IgD-negative memory B cell (primary cell): ENCODE measurements at regions not wholly inside any gene's neighbourhood (a gene's known extent, or its start where the extent isn't known, plus 50 kb on each side); places are given as distances from the start of the nearest gene placed in this dataset.
A peak's percentile ranks its signal among the peaks of the same experiment; 100 is the strongest.
"Not testable (repeated sequence)": the region's sequence is repeated elsewhere in the genome, so short reads cannot be mapped to it uniquely, and the experiment has no call there.

ENCODE experiments used
- H3K27ac Mint-ChIP-seq, 3 donors: one replicate each; pipeline ENCODE4 v1.8.0; 2020 to 2022; ENCODE audit warnings: mild to moderate bottlenecking in 3 of 3, mixed read lengths in 3 of 3, moderate library complexity in 1 of 3
- H3K27me3 Mint-ChIP-seq: one replicate; pipeline ENCODE4 v1.8.0; 2021; ENCODE audit warnings: mixed read lengths
- H3K36me3 Mint-ChIP-seq: one replicate; pipeline ENCODE4 v1.8.0; 2020; ENCODE audit warnings: mild to moderate bottlenecking, mixed read lengths
- H3K4me1 Mint-ChIP-seq, 3 donors: one replicate each; pipeline ENCODE4 v1.8.0; 2020 to 2022; ENCODE audit warnings: mixed read lengths in 3 of 3, mild to moderate bottlenecking in 1 of 3
- H3K4me3 Mint-ChIP-seq, 4 donors: one replicate each; pipeline ENCODE4 v1.8.0; 2020 to 2022; ENCODE audit warnings: mild to moderate bottlenecking in 4 of 4, mixed read lengths in 4 of 4, moderate library complexity in 3 of 4
- H3K9me3 Mint-ChIP-seq, 3 donors: one replicate each; pipeline ENCODE4 v1.8.0; 2020 to 2021; ENCODE audit warnings: mixed read lengths in 3 of 3, mild to moderate bottlenecking in 1 of 3

DNA sequence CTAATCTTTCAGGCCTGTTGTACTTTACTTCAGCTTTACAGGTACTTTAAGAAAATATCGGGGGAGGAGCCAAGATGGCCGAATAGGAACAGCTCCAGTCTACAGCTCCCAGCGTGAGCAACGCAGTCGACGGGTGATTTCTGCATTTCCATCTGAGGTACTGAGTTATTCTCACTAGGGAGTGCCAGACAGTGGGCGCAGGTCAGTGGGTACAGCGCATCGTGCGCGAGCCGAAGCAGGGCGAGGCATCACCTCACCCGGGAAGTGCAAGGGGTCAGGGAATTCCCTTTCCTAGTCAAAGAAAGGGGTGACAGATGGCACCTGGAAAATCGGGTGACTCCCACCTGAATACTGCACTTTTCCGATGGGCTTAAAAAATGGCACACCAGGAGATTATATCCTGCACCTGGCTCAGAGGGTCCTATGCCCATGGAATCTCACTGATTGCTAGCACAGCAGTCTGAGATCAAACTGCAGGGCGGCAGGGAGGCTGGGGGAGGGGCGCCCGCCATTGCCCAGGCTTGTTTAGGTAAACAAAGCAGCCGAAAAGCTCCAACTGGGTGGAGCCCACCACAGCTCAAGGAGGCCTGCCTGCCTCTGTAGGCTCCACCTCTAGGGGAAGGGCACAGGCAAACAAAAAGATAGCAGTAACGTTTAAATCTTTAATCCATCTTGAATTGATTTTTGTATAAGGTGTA is 1185.4 kb upstream of the LRRN3 start:
- not testable (repeated sequence) for H3K27me3 Mint-ChIP-seq, H3K4me1 Mint-ChIP-seq, H3K36me3 Mint-ChIP-seq, H3K9me3 Mint-ChIP-seq, H3K4me3 Mint-ChIP-seq
- peak overlapping the region in 1 of 3 donors; percentile 67 for H3K27ac Mint-ChIP-seq

DNA sequence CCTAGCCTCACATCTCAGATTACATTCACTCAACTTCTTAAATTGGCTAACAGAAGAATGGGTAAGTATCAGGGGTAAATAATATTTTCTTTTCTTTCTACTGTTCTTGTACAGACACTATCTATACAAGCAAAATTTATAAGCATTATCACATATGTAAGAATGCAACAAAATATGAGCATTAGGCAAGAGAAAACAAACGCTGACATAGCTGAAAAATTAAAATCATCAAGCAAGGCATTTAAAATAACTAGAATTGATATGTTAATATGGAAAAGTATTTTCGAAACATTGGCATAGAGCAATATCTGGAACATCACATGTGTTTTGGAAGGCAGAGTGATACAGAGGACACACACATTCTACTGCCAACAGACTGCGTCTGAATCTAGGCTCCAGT is 1175.3 kb upstream of the LRRN3 start:
- peaks cover 0 to 4% (median under 1%) of the 10 kb centered on the region in 3 donors for H3K9me3 Mint-ChIP-seq
- no peaks in the 10 kb centered on the region for H3K4me1 Mint-ChIP-seq

DNA sequence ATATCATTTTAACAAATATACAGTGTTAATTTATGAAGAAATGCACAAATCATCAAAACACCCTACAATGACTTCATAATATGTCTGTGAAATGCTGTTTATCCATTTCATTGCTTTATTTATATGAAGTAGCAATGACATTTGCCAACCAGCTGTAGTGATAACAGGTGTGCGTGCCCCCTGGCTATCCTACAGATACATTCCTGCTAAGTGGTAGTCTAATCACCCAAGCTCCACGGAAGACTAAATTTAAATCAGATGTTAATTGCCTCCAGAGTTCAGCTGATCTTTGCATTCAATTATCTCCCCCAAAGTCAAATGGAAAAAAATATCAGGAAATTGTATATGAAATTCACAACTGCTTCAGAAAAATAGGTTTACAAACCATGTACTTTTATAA is 1164.2 kb upstream of the LRRN3 start:
- Mint-ChIP-seq H3K4me3 (no peak overlapping the region), H3K9me3 (peaks cover 2 to 5% (median 2%) of the 10 kb centered on the region in 3 donors), H3K27ac (no peak overlapping the region), H3K36me3 (peaks cover 3% of the 10 kb centered on the region), H3K27me3 (no peaks in the 10 kb centered on the region), H3K4me1 (no peaks in the 10 kb centered on the region)

More for the DNA sequence above, 1175.3 kb upstream of the LRRN3 start:
- no peak overlapping the region for H3K4me3 Mint-ChIP-seq
- no peak overlapping the region for H3K27ac Mint-ChIP-seq
- no peaks in the 10 kb centered on the region for H3K27me3 Mint-ChIP-seq
- H3K36me3 Mint-ChIP-seq = no peaks in the 10 kb centered on the region

DNA sequence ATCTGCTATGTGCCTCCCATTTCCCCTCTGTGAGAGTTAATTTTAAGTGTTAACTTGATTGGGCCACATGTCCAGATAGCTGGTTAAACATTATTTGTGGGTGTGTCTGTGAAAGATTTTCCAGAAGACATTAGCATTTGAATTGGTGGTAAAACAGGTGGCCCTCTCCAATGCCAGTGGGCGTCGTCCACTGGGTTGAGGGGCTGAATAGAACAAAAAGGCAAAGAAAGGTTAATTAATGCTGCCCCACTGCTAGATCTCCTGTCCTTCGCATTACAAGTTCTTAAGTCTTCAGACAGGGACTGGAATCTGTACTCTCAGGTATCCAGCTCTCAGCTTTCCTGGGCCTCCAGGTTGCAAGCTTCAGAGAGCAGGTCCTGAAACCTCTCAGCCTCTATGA is 1160.9 kb upstream of the LRRN3 start:
- Mint-ChIP-seq H3K9me3 (peaks cover 0 to 5% (median 2%) of the 10 kb centered on the region in 3 donors), H3K27me3 (no peaks in the 10 kb centered on the region), H3K27ac (no peak overlapping the region), H3K4me3 (no peak overlapping the region), H3K36me3 (no peaks in the 10 kb centered on the region), H3K4me1 (no peaks in the 10 kb centered on the region)

DNA sequence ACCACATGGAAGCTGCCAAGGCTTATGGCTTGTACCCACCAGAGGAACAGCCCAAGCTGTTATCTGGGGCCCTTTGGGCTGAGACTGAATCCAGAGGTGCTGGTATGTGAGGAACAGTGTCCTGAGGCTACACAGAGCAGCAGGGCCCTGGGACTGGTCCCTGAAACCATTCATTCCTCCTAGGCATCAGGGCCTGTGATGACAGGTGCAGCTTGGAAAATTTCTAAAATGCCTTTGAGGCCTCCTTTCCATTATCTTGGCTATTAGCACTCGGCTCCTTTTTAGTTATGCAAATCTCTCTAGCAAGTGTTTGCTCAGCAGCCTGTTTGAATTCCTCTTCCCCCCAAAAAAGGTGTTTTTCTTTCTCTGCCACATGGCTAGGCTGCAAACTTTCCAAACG is 1151.7 kb upstream of the LRRN3 start:
- Mint-ChIP-seq H3K36me3 (no peaks in the 10 kb centered on the region), H3K4me1 (no peaks in the 10 kb centered on the region), H3K27me3 (no peaks in the 10 kb centered on the region), H3K9me3 (peaks cover 2 to 16% (median 2%) of the 10 kb centered on the region in 3 donors), H3K27ac (no peak overlapping the region), H3K4me3 (no peak overlapping the region)

DNA sequence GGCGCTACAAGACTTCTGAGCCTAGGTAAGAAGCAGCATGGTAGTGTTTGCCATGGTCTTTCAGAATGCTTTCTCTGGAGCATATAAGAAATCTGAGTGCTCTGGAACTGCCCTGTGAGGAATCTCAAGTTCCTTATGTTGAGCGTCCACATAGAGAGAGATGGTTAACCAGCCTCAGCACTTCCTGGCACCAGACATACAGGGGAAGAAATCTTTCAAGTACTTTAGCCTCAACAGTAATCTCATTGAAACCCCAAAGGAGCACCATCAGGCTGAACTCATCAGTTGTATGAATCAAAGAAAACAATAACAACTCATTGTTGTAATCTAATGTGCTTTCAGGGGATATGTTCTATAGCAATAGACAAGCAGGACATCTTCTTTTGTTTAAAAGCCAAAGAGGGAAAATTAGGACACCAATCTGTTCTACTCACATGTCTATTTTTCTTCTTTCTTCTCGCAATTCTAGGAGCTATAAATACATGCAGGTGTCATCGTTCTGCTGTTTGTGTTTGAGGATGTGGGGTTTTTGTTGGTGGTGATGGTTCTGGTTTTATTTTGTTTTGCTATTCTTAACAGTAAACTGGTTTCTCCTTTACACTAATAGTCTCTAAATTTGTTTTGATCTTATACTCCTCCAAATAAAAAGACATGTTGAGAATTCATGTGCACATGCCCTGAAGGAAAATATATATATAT is 1145.0 kb upstream of the LRRN3 start:
- H3K36me3 Mint-ChIP-seq = no peaks in the 10 kb centered on the region
- peaks cover 0 to 2% (median 0%) of the 10 kb centered on the region in 3 donors for H3K4me1 Mint-ChIP-seq
- peaks cover 0 to 7% (median 3%) of the 10 kb centered on the region in 3 donors for H3K9me3 Mint-ChIP-seq
- H3K27ac Mint-ChIP-seq = no peak overlapping the region
- no peak overlapping the region for H3K4me3 Mint-ChIP-seq
- H3K27me3 Mint-ChIP-seq = no peaks in the 10 kb centered on the region

DNA sequence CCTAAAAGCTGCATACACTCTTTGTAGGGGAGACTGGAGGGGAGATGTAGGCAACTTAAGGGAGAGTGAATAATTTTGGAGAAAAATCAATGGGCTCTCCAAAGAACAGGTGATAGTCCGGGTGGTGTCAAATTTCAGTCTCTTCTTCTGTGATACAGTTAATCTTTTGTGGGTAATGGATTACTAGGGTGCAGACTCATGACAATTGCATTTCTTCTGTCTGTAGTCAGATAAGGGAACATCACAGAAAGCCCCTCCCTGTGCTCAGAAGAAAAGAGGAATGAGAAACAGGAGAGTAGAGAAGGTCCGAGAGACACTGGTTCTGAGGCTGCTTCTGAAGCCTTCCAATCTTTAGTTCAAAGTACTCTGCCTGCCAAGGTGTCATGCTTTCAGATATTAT is 1140.7 kb upstream of the LRRN3 start:
- H3K9me3 Mint-ChIP-seq = peaks cover 0 to 6% (median 5%) of the 10 kb centered on the region in 3 donors
- no peak overlapping the region for H3K27ac Mint-ChIP-seq
- H3K36me3 Mint-ChIP-seq = peaks cover 3% of the 10 kb centered on the region
- no peak overlapping the region for H3K4me3 Mint-ChIP-seq
- H3K4me1 Mint-ChIP-seq = peaks cover 0 to 2% (median 0%) of the 10 kb centered on the region in 3 donors
- H3K27me3 Mint-ChIP-seq = no peaks in the 10 kb centered on the region

DNA sequence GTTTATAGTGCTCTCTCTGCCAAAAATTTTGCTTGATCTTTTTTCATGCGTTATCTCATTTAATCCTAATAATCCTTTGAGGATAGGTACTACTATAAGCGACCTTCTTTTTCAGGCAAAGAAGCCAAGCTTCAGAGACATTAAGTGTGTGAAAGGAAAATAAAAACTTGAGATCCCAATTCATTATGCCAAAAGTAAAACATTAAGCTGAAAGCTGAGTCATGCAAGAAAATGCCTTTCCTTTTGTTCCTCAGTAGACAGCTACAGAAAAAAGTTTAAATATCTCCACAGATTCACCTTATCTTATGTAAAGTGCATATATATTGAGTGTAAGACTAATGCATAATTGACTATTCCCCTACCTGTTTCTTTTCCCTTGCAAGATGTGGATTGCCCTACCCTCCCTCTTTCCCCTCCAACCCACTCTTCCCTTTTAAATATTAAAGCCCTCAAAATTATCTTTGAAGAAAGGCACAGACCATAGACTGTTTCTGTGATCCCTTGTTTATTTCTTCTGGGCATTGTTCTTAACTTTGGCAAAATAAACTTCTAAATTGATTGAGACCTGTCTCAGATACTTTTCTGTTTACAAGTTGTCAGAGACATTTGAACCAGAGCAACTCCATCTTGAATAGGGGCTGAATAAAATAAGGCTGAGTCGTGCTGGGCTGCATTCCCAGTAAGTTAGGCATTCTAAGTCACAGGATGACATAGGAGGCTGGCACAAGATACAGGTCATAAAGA is 1139.9 kb upstream of the LRRN3 start:
- no peak overlapping the region for H3K27ac Mint-ChIP-seq
- peaks cover 3% of the 10 kb centered on the region for H3K36me3 Mint-ChIP-seq
- peaks cover 0 to 2% (median 0%) of the 10 kb centered on the region in 3 donors for H3K4me1 Mint-ChIP-seq
- no peaks in the 10 kb centered on the region for H3K27me3 Mint-ChIP-seq
- no peak overlapping the region for H3K4me3 Mint-ChIP-seq
- peaks cover 0 to 6% (median 5%) of the 10 kb centered on the region in 3 donors for H3K9me3 Mint-ChIP-seq

DNA sequence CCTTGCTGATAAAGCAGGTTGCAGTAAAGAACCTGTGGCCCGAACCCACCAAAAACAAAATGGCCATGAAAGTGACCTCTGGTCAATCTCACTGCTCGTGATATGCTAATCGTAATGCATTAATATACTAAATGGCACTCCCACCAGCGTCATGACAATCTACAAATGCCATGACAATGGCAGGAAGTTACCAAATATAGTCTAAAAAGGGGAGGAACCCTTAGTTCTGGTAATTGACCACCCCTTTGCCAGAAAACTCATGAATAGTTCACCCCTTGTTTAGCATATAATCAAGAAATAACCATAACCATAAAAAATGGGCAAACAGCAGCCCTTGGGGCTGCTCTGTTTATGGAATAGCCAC is 1139.4 kb upstream of the LRRN3 start:
- Mint-ChIP-seq H3K4me1 (peaks cover 0 to 2% (median 0%) of the 10 kb centered on the region in 3 donors), H3K9me3 (peaks cover 0 to 6% (median 5%) of the 10 kb centered on the region in 3 donors), H3K36me3 (peaks cover 3% of the 10 kb centered on the region), H3K27ac (no peak overlapping the region), H3K4me3 (no peak overlapping the region), H3K27me3 (no peaks in the 10 kb centered on the region)

DNA sequence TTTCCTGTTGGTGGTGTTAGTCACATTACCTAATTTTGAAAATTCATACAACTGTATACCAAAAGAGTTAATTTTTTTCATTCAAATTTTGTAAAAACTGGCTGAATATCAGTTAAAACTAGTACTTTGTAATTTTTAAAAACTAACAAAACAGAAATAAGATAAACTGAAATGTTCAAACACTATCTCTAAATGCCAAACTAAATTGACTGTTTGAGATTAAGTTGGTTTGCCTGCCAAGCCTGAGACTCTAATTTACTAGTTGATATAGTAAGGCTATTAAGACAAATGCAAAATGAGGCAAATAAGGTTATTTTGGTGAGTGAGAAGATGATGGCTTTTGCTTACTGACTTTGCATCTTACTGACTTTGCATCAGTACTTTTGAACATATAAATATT is 1134.9 kb upstream of the LRRN3 start:
- Mint-ChIP-seq H3K27me3 (no peaks in the 10 kb centered on the region), H3K4me1 (no peaks in the 10 kb centered on the region), H3K36me3 (peaks cover 3% of the 10 kb centered on the region), H3K9me3 (peaks cover 0 to 6% (median 2%) of the 10 kb centered on the region in 3 donors), H3K4me3 (no peak overlapping the region), H3K27ac (no peak overlapping the region)

DNA sequence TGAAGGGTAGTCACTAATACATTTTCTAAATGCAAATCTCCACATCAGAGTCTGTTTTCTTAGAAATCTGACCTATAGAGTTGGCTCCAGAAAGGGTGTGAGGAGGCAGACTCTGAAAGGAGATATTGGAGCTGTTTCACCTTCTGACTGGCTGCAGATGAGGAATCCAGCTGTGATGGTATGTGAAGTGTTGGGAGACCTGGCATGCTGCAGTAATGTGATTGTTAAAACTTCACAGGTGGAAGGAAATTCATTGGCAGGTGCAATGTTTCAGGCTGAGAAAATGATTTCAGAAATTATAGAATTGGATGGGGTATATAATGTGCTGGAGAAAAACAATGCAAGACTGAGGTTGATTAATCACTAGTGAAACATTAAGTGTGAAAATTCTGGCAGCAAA is 1134.0 kb upstream of the LRRN3 start:
- H3K36me3 Mint-ChIP-seq = peaks cover 3% of the 10 kb centered on the region
- peaks cover 0 to 6% (median 2%) of the 10 kb centered on the region in 3 donors for H3K9me3 Mint-ChIP-seq
- H3K27me3 Mint-ChIP-seq = no peaks in the 10 kb centered on the region
- no peak overlapping the region for H3K27ac Mint-ChIP-seq
- no peak overlapping the region for H3K4me3 Mint-ChIP-seq
- no peaks in the 10 kb centered on the region for H3K4me1 Mint-ChIP-seq

DNA sequence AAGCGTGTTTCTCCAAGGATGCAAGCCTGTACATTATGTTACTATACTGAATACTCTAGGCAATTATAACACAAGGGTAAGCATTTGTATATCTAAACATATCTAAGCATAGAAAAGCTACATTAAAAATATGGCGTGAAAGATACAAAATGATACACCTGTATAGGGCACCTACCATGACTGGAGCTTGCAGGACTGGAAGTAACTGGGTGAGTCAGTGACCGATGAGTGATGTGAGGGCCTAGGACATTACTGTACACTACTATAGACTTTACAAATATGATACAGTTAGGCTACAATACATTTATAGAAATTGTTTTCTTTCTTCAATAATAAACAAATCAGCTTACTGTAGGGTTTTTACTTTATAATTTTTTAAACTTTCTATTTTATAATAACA is 1127.2 kb upstream of the LRRN3 start:
- no peak overlapping the region for H3K27ac Mint-ChIP-seq
- no peaks in the 10 kb centered on the region for H3K36me3 Mint-ChIP-seq
- H3K27me3 Mint-ChIP-seq = no peaks in the 10 kb centered on the region
- no peaks in the 10 kb centered on the region for H3K9me3 Mint-ChIP-seq
- no peak overlapping the region for H3K4me3 Mint-ChIP-seq
- no peaks in the 10 kb centered on the region for H3K4me1 Mint-ChIP-seq

DNA sequence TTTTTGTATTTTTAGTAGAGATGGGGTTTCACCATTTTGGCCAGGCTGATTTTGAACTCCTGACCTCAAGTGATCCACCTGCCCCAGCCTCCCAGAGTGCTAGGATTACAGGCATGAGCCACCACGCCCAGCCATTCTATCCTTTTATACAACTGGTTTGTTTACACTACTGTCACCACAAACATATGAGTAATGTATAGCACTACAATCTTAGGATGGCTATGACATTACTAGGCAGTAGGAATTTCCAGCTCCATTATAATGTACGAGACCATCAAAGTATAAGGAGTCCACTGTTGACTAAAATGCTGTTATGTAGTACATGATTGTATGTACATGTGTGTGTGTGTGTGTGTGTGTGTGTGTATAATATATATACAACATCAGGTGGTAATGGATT is 1126.1 kb upstream of the LRRN3 start:
- H3K27ac Mint-ChIP-seq = no peak overlapping the region
- H3K36me3 Mint-ChIP-seq = no peaks in the 10 kb centered on the region
- H3K4me1 Mint-ChIP-seq = no peaks in the 10 kb centered on the region
- H3K4me3 Mint-ChIP-seq = no peak overlapping the region
- no peaks in the 10 kb centered on the region for H3K9me3 Mint-ChIP-seq
- H3K27me3 Mint-ChIP-seq = no peaks in the 10 kb centered on the region

DNA sequence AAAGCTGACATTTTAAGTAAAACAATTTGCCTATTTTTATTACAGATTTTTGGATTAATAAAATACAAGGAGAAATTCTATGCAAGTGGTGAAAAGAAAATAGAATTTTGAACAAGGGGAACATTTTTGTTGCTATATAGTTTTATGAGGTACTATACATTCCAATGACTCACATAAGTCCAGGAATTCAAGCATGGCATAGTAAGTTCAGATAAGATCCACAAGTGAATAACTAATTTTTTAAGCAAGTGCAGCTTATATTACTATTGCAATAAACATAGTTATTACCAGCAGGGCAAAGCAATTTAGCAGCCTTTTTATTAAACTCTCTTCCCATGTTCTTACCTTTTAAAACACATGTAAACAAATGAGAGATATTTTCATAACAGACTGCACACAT is 1123.5 kb upstream of the LRRN3 start:
- no peaks in the 10 kb centered on the region for H3K27me3 Mint-ChIP-seq
- no peak overlapping the region for H3K4me3 Mint-ChIP-seq
- H3K4me1 Mint-ChIP-seq = no peaks in the 10 kb centered on the region
- H3K36me3 Mint-ChIP-seq = no peaks in the 10 kb centered on the region
- H3K9me3 Mint-ChIP-seq = peaks cover 2 to 3% (median 2%) of the 10 kb centered on the region in 3 donors
- no peak overlapping the region for H3K27ac Mint-ChIP-seq

DNA sequence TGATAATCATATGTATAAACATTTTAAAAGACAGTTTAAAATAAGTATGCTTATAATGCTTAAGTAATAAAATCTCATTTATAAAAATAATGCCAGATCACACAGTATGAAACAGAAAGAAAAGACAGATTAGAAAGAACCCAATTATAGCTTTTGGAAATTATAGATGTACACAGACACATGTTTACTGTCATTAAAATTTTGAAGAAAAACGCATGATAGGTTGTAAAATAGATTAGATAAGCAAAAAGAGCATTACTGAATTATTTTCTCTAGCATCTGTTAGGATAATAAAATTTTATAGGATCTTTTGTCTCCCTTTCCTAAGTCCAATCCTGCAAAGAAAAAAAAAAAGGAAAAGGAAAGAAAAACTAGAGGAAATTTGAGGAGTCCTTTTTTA is 1107.3 kb upstream of the LRRN3 start:
- Mint-ChIP-seq H3K27me3 (no peaks in the 10 kb centered on the region), H3K4me3 (no peak overlapping the region), H3K4me1 (no peaks in the 10 kb centered on the region), H3K27ac (no peak overlapping the region), H3K36me3 (peaks cover 2% of the 10 kb centered on the region), H3K9me3 (peaks cover 3 to 12% (median 7%) of the 10 kb centered on the region in 3 donors)
